ENCODE measurements at regions not wholly inside any gene's neighbourhood (a gene's known extent, or its start where the extent isn't known, plus 50 kb on each side); places are given as distances from the start of the nearest gene placed in this dataset.
A peak's percentile ranks its signal among the peaks of the same experiment; 100 is the strongest.

- DNase-seq, result no peak
These were observed 349.2 kb upstream of the MAD2L1 start for GRCh38 chr4:120415896-120416295.

GRCh38 chr4:120406960-120407359 lies 340.3 kb upstream of the MAD2L1 start:
- no peak for DNase-seq

- DNase-seq, result no peak
These were observed 336.6 kb upstream of the MAD2L1 start for GRCh38 chr4:120403296-120403695.

DNA sequence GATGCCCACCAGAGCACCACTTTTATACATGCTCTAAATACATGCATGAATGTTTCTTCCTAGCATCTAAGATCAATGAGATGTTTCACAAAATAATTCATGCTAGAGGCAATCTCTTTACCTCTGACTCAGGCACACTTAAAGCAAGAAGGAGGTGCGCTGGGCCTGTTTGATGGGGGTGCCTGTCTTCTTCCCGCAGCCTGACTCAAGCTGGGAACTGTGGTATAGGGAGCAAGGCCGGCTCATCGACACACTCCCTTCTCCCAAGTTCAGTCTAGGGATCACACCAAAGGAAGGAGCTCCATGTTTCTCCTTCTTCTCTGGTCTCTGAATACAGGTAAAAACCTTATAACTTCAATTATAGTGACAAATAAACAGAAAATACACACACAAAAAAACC lies 333.8 kb upstream of the MAD2L1 start:
- no peak for DNase-seq

- DNase-seq, result no peak
These were observed 333.2 kb upstream of the MAD2L1 start for GRCh38 chr4:120399826-120400225.

DNA sequence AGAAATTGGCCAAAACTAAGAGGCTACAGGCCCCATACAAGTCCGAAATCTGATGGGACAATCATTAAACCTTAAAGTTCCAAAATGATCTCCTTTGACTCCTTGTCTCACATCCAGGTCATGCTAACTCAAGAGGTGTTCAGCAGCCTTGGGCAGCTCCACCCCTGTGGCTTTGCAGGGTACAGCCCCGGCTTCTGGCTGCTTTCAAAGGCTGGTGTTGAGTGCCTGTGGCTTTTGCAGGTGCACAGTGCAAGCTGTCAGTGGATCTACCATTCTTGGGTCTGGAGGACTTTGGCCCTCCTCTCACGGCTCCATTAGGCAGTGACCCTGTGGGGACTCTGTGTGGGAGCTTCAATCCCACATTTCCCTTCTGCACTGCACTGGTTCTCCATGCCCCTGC lies 329.1 kb upstream of the MAD2L1 start:
- no peak for DNase-seq

- no peak for DNase-seq
These were observed 289.2 kb upstream of the MAD2L1 start for GRCh38 chr4:120355881-120356280.

DNA sequence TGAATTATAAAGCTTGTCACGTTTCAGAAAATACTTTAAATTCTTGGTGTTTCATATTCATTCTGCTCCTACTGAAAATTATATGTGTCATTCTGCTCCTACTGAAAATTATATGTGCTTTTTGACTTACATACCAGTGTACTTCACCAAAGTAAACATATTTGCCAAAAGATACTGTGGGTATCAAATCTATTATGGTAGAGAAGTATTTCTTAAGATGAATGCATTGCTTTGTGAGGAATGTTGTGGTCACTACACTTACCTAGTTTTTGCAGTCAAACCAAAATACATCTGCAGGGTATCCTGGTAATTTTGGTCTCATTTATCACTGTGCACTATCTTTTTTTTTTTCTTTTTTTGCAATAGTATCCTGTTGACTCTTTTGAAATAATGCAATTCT lies 287.7 kb upstream of the MAD2L1 start:
- no peak for DNase-seq

GRCh38 chr4:120353235-120353634 lies 286.6 kb upstream of the MAD2L1 start:
- no peak for DNase-seq

DNA sequence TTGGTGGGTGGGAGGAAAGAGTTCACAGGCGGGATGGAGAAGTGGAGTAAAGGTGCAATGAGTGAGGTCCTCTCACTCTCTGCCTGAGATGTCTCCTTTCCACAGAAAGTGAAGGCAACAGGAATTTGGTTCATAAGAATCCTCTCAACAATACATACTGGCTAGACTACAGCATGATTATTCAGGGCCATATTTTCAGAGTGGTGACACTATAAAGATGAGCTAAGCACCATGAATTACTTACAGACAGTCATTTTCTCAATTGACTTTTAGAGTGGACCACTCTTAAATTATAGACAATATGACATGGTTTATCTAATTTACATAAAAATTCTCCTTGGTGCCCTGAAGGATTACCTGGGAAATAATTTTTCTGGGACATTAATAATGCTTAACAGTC lies 286.1 kb upstream of the MAD2L1 start:
- no peak for DNase-seq

- DNase-seq, result no peak
These were observed 282.3 kb upstream of the MAD2L1 start for GRCh38 chr4:120348948-120349347.

DNA sequence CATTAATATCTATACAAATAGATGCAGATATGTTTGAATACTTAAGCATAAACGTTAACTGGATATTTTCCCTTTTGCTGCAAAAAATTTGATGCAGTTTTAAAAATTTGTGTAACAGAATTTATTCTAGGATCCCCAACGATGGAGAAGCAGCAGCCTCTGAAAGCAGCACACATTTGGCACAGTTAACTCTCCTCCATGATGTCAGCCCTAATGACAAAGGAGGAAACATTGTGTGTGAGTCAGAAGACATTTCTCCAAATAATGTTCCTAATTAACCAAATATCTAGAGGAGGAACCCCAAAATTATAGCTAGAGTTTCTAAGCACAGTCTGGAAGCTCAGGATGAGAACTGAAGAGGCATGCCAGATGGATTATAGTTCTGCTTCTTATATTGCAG lies 281.9 kb upstream of the MAD2L1 start:
- DNase-seq, result no peak

DNA sequence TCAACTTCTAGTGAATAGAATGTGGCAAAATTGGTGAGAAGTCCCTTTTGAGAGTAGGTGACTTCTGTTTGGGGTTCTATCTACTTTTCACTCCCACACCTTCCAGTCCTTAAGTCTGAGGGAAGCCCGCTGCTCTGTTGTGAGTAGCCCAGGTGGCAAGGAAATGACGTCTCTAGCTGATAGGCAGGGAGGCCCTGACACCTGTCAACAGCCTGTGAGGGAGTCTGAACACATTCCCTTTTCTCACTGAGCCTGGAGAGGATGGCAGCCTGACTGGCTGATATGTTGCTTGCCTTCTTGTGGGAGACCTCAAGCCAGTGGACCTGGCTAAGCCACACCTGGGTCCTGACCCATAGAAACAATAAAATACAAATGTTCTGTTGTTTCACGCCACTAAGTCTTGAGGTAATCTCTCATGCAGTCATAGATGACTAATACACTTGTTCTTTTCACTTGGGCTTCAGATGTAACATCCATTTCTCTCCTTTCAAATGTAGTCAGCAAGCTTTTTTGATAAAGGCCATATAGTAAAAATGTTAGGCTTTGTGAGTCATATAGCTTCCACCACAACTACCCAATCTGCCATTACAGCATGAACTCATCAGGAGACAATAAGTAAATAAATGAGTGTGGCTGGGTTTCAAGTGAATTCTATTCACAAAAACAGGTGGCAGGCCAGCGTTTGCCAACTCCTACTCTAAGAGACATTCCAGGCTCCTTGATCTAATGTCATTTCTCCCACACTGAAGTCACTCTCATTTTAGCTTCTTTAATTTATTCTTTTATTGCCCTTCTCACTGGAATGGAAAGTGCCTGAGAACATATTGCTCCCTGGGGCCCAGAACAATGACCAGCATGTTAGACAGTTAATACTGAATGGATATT lies 265.1 kb upstream of the MAD2L1 start:
- DNase-seq, result no peak

GRCh38 chr4:120329386-120329785 lies 262.7 kb upstream of the MAD2L1 start:
- DNase-seq, result no peak

DNA sequence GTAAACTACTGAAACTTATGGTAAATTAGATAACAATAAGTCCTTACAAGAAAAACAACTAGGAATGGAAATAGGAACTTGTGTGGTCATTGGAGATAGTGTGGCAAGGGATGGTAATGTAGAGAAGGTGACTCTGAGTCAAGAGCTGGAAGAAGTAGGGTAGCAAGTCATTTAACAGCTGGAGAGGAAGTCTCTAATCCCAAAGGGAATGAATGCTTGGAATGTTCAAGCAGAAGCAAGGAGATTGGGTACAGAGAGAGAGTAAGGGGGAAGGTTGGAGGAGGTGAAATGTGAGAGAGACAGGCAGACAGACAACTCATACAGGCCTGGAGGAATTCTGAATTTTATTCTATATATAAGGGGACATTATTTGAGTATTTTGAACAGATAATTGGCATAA lies 260.6 kb upstream of the MAD2L1 start:
- DNase-seq, result no peak

DNA sequence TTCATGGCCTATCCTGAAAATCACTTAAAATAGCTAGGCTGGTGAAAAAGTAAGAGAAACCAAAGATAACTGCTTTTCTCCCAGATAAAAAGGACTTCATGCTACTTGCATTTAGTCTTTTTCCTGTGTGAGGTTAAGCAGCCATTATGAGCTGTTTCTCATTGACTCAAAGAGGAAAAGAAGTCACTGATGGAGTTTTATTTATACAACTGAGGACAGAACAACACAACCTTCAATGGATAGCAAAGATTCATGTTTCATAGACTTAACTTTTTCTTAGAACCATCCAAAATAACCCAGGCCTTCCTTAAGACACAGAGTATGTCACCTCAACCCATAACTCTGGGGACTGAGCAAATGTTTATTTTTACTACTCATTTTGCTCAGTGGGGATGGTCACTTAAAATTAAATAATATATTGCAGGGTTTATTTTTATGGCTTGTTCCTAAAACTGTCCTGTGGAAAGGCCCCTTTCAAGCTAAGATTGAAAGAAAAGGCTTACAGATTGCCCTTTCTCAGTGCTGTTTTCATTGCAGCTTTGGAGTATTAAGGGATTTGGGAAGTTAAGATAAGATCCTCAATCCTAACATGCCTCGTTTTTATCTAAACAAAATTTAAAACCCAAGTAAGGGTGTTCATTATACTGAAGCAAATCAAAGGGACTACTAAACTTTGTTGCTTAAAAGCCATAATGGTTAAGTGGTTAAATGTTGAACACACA lies 252.6 kb upstream of the MAD2L1 start:
- no peak for DNase-seq

GRCh38 chr4:120318196-120318846 lies 251.7 kb upstream of the MAD2L1 start:
- DNase-seq, result no peak

- DNase-seq, result no peak
These were observed 251.1 kb upstream of the MAD2L1 start for GRCh38 chr4:120317713-120318112.

DNA sequence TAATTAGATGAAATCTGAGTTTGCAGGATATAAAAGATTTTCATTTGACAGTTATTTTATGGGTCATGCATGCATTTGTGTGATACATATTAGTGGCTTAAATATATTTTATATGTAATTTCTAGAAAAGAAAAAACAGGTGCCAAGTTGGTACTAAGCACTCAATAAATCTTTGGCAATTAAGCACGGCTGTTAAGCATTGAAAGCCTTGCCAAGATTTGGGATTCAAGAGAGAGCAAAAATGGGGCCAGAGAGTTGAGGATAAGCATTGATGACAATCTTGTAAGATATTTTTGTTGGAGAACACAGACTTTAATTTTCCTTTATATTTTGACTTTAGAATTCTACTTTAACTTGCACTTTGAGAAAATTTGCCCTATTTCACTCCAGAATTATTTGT lies 249.8 kb upstream of the MAD2L1 start:
- DNase-seq, result no peak

GRCh38 chr4:120314969-120315368 lies 248.3 kb upstream of the MAD2L1 start:
- no peak for DNase-seq

DNA sequence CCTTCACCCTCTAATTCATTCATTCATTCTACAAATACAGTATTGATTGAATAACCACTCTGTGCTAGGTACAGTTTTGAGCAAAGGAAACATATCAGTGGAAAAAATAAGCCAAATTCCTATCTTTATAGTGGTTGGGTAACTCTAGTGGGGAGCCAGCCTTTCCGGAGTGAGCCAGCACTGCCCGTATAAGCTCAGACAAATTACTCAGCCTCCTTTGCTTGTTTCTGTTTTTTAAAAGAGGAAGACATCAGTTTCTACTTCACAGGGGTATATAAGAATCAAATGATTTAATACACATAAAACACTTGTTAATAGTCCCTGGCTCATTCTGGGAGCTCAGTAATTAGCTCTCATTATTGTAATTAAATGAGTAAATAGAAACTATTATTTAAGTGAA lies 238.2 kb upstream of the MAD2L1 start:
- peak; percentile 5 to 43 (median 19) for DNase-seq

DNA sequence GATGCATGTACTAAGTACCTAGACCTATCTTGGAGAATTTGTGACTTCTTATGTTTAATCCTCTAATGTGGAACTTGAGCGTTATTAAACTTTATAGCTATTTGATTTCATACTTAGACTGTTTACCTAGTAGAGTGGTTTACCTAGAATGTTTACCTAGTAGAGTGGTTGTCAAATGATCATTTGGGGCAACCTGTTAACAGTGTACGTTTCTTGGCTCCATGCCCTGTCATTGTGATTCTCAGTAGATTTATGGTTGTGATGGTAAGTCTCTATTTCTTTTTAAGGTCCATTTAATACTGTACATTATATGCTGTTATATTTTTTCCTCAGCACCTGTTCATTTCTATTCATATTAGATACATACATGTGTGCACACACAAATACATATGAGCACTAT lies 233.0 kb upstream of the MAD2L1 start:
- DNase-seq, result no peak

DNA sequence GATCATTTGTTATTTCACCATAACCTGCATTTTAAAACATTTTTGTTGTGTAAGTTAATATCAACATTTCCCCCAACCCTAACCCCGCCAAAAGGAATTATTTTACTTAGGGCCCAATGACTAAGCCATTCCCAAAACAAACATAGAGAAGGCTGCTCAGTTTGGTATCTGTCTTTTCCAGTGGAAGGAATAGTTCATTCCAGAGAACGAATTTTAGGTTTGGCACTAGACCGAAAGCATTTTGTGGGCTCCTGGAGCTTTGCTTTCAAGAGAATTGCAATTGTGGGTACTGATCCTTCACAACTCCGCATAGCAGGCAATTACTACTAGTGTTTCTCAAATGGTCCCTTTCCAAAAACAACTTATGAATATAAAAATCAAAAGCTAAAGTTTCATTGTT lies 226.7 kb upstream of the MAD2L1 start:
- no peak for DNase-seq

- no peak for DNase-seq
These were observed 224.9 kb upstream of the MAD2L1 start for GRCh38 chr4:120291541-120291940.

Data from suppressor macrophage treated with lipopolysaccharide for 1 hour (primary cell).